ENCODE measurements at regions not wholly inside any gene's neighbourhood (a gene's known extent, or its start where the extent isn't known, plus 50 kb on each side); places are given as distances from the start of the nearest gene placed in this dataset.

DNA sequence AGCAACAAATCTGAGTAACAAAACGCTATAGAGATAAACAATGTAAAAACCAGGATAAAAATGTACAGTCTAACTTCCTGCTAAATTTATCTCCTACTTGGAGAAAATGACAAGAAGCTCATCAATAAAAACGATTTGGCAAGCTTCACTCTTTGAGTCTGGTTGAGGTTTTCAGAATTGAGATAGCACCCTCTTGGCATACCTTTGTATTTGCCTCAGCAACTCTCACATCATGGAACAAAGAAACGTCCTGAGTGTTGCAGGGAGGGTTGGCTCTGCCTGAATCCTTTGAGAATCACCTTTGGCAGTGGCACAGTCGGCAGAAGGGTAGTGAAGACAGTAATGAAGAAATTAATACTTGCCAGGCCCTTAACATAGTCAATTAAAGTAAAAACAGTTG lies 430.6 kb downstream of the GRB14 start:
- ChIA-PET CTCF (no interaction called here), POLR2A (no interaction called here)
- H3K27ac Mint-ChIP-seq, result no peak overlapping the region
- no peaks in the 10 kb centered on the region for H3K36me3 Mint-ChIP-seq (ENCODE audit: low read depth)
- DNase-seq, result no peak
- H3K9me3 Mint-ChIP-seq, result peaks cover 9% of the 10 kb centered on the region
- H3K4me3 Mint-ChIP-seq, result no peak overlapping the region
- no peaks in the 10 kb centered on the region for H3K4me1 Mint-ChIP-seq
- no peaks in the 10 kb centered on the region for H3K27me3 Mint-ChIP-seq

- Mint-ChIP-seq H3K4me3 (no peak overlapping the region), H3K9me3 (peaks cover 9% of the 10 kb centered on the region), H3K36me3 (ENCODE audit: low read depth) (no peaks in the 10 kb centered on the region), H3K27ac (no peak overlapping the region), H3K4me1 (no peaks in the 10 kb centered on the region), H3K27me3 (no peaks in the 10 kb centered on the region)
- ChIA-PET POLR2A (no interaction called here), CTCF (no interaction called here)
- no peak for DNase-seq
Observed at GRCh38 chr2:164189851-164190250, 431.4 kb downstream of the GRB14 start.

- Mint-ChIP-seq H3K4me1 (no peaks in the 10 kb centered on the region), H3K36me3 (ENCODE audit: low read depth) (no peaks in the 10 kb centered on the region), H3K9me3 (peaks cover 9% of the 10 kb centered on the region), H3K27me3 (no peaks in the 10 kb centered on the region), H3K27ac (no peak overlapping the region), H3K4me3 (no peak overlapping the region)
- DNase-seq, result no peak
- POLR2A ChIA-PET, result no interaction called here
- CTCF ChIA-PET, result no interaction called here
Observed at GRCh38 chr2:164187121-164187520, 434.2 kb downstream of the GRB14 start.

GRCh38 chr2:164186591-164186990 lies 434.7 kb downstream of the GRB14 start:
- Mint-ChIP-seq H3K4me3 (no peak overlapping the region), H3K36me3 (ENCODE audit: low read depth) (no peaks in the 10 kb centered on the region), H3K4me1 (no peaks in the 10 kb centered on the region), H3K27ac (no peak overlapping the region), H3K27me3 (no peaks in the 10 kb centered on the region), H3K9me3 (peaks cover 9% of the 10 kb centered on the region)
- ChIA-PET CTCF (no interaction called here), POLR2A (no interaction called here)
- DNase-seq, result no peak

DNA sequence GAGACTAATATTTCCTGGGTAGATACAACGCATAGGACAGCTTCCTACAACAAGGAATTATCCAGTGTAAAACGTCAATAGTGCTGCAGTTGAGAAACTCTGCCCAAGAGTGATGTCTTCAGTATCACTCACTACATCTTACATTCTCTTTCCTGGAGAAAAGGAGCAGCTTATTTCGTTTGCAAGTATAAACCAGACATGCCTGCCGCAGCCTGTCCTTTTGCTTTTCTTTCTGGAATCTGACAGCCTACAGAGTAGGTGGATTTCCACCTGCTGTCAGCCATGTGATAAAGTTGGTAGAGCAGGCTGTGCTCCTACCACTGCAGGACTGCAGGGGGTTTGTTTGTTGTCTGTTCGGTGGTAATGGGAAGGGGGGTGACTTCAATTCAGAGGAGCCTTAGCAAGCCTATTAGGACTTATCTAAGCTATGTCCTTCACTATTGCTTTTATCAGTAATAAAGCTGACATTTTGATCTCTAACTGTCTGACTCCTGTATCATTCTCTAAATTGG lies 439.1 kb downstream of the GRB14 start:
- POLR2A ChIA-PET, result no interaction called here
- no peaks in the 10 kb centered on the region for H3K27me3 Mint-ChIP-seq
- H3K4me3 Mint-ChIP-seq, result no peak overlapping the region
- no peaks in the 10 kb centered on the region for H3K9me3 Mint-ChIP-seq
- no peaks in the 10 kb centered on the region for H3K36me3 Mint-ChIP-seq (ENCODE audit: low read depth)
- CTCF ChIA-PET, result no interaction called here
- no peak overlapping the region for H3K27ac Mint-ChIP-seq
- DNase-seq, result no peak
- no peaks in the 10 kb centered on the region for H3K4me1 Mint-ChIP-seq

- peaks cover 6% of the 10 kb centered on the region for H3K9me3 Mint-ChIP-seq
- H3K4me3 Mint-ChIP-seq, result no peak overlapping the region
- no peaks in the 10 kb centered on the region for H3K4me1 Mint-ChIP-seq
- no peak for DNase-seq
- H3K36me3 Mint-ChIP-seq (ENCODE audit: low read depth), result no peaks in the 10 kb centered on the region
- no peaks in the 10 kb centered on the region for H3K27me3 Mint-ChIP-seq
- CTCF ChIA-PET, result no interaction called here
- no peak overlapping the region for H3K27ac Mint-ChIP-seq
- POLR2A ChIA-PET, result no interaction called here
Observed at GRCh38 chr2:164178835-164179465, 442.3 kb downstream of the GRB14 start.

DNA sequence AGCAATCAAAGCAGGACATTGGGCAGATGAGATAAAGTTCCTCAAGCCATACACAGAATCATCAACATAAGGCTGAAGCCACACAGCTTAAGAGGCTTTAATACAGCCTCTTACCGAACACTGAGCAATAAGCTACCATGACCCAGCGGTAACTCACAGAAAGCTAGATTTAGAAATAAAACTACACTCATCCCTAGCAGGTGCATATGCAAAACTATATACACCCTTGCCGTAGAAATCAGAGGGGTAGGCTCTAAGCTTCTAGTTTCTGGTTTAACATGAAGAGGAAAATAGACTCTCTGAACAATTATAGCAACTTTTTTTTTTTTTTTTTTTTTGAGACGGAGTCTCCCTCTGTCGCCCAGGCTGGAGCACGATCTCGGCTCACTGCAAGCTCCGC lies 428.8 kb upstream of the FIGN start:
- Mint-ChIP-seq H3K27me3 (no peaks in the 10 kb centered on the region), H3K27ac (no peak overlapping the region), H3K4me3 (no peak overlapping the region), H3K36me3 (ENCODE audit: low read depth) (no peaks in the 10 kb centered on the region), H3K4me1 (no peaks in the 10 kb centered on the region), H3K9me3 (peaks cover 7% of the 10 kb centered on the region)
- ChIA-PET CTCF (interaction anchor here (0.7 kb wide), 1 partner anchor 11 kb away, joined by 3 read pairs; no protein-coding TSS in a partner anchor), POLR2A (no interaction called here)
- DNase-seq, result no peak

- H3K27me3 Mint-ChIP-seq, result no peaks in the 10 kb centered on the region
- CTCF ChIA-PET, result no interaction called here
- DNase-seq, result no peak
- no peaks in the 10 kb centered on the region for H3K4me1 Mint-ChIP-seq
- POLR2A ChIA-PET, result no interaction called here
- H3K4me3 Mint-ChIP-seq, result no peak overlapping the region
- H3K36me3 Mint-ChIP-seq (ENCODE audit: low read depth), result no peaks in the 10 kb centered on the region
- H3K27ac Mint-ChIP-seq, result no peak overlapping the region
- peaks cover 2% of the 10 kb centered on the region for H3K9me3 Mint-ChIP-seq
Observed at GRCh38 chr2:164155558-164155957, 419.8 kb upstream of the FIGN start.

GRCh38 chr2:164151522-164151921 lies 415.7 kb upstream of the FIGN start:
- H3K27me3 Mint-ChIP-seq, result no peaks in the 10 kb centered on the region
- POLR2A ChIA-PET, result no interaction called here
- H3K27ac Mint-ChIP-seq, result no peak overlapping the region
- no peak overlapping the region for H3K4me3 Mint-ChIP-seq
- no peak for DNase-seq
- no peaks in the 10 kb centered on the region for H3K36me3 Mint-ChIP-seq (ENCODE audit: low read depth)
- H3K9me3 Mint-ChIP-seq, result no peaks in the 10 kb centered on the region
- no peaks in the 10 kb centered on the region for H3K4me1 Mint-ChIP-seq
- CTCF ChIA-PET, result no interaction called here

DNA sequence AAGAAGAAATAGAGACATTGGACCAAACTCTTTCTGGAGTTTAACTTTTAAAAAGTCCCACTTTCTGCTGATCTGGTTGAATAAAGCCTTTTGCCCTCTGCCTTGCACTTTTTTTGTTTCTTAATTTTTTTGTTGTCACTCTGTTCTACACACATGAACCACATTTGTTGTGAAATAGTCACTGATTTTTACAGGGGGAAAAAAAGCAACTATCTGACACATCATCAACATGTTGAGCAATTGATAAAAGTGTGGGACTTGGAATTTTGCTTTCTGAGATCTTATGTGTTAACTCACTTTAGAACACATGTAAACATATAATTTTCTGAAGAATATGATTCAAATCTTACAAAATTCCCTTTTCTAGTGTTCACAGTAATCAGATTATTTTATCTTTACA lies 414.8 kb upstream of the FIGN start:
- ChIA-PET CTCF (no interaction called here), POLR2A (no interaction called here)
- no peak overlapping the region for H3K4me3 Mint-ChIP-seq
- no peaks in the 10 kb centered on the region for H3K4me1 Mint-ChIP-seq
- H3K27me3 Mint-ChIP-seq, result no peaks in the 10 kb centered on the region
- no peaks in the 10 kb centered on the region for H3K36me3 Mint-ChIP-seq (ENCODE audit: low read depth)
- no peaks in the 10 kb centered on the region for H3K9me3 Mint-ChIP-seq
- no peak for DNase-seq
- no peak overlapping the region for H3K27ac Mint-ChIP-seq

GRCh38 chr2:164146441-164146840 lies 410.6 kb upstream of the FIGN start:
- ChIA-PET POLR2A (no interaction called here), CTCF (no interaction called here)
- DNase-seq, result no peak
- no peak overlapping the region for H3K27ac Mint-ChIP-seq
- peaks cover 2% of the 10 kb centered on the region for H3K9me3 Mint-ChIP-seq
- H3K4me3 Mint-ChIP-seq, result no peak overlapping the region
- H3K27me3 Mint-ChIP-seq, result no peaks in the 10 kb centered on the region
- H3K4me1 Mint-ChIP-seq, result no peaks in the 10 kb centered on the region
- no peaks in the 10 kb centered on the region for H3K36me3 Mint-ChIP-seq (ENCODE audit: low read depth)

DNA sequence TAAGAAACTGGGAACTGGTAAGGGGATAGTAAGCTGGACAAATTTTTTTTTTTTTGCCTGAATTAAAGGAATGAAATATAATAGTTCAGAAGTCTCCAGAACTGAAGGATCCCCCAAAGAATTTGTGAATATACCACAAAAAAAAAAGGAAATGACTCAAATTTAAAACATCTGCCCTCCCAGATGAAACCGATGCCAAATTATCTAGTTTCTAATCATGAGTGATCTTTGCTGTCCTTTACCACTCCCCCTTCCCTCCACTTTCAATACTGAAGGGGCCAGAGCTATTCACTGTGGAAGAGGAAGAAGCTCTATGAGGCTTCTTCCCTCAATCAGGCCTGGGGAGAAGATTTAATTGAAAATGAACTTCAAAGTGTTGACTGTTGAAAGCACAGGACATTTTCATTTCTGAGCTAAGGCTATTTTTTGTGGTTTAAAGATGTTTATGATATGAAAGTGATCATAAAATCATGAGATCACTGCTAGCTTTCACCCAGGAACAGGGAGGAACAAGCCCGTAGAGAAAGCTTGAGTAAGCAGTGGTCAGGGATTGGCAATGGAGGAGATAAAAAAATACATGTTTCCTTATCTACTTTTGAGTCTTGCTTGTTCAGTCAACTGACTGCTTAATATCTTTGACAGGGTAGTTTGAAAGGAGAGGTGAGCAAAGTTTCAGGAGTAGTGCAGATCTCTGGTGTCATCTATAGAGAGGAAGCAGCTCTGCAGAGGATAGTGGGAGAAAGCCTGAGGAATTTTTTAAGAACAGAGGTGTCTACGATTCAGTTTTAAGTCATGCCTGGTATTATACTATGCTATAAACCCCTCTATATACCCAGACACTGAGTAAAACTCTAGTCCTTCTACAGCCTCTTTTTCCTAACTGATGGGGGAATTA lies 409.5 kb upstream of the FIGN start:
- H3K27ac Mint-ChIP-seq, result no peak overlapping the region
- no peak overlapping the region for H3K4me3 Mint-ChIP-seq
- H3K36me3 Mint-ChIP-seq (ENCODE audit: low read depth), result no peaks in the 10 kb centered on the region
- ChIA-PET CTCF (no interaction called here), POLR2A (no interaction called here)
- H3K27me3 Mint-ChIP-seq, result no peaks in the 10 kb centered on the region
- no peak for DNase-seq
- no peaks in the 10 kb centered on the region for H3K4me1 Mint-ChIP-seq
- peaks cover 2% of the 10 kb centered on the region for H3K9me3 Mint-ChIP-seq

- H3K9me3 Mint-ChIP-seq, result peaks cover 2% of the 10 kb centered on the region
- H3K36me3 Mint-ChIP-seq (ENCODE audit: low read depth), result no peaks in the 10 kb centered on the region
- DNase-seq, result no peak
- no peaks in the 10 kb centered on the region for H3K27me3 Mint-ChIP-seq
- H3K4me3 Mint-ChIP-seq, result no peak overlapping the region
- CTCF ChIA-PET, result no interaction called here
- H3K4me1 Mint-ChIP-seq, result no peaks in the 10 kb centered on the region
- no peak overlapping the region for H3K27ac Mint-ChIP-seq
- POLR2A ChIA-PET, result no interaction called here
Observed at GRCh38 chr2:164143183-164143930, 407.5 kb upstream of the FIGN start.
